K562 (cell line): ENCODE measurements at regions not wholly inside any gene's neighbourhood (a gene's known extent, or its start where the extent isn't known, plus 50 kb on each side); places are given as distances from the start of the nearest gene placed in this dataset.

Source experiments
- ATAC-seq: fragments of 200-7000 bp; cut with Tn5 transposase; 3 replicates; pipeline ENCODE4 v1.9.1; 2020; ENCODE audit warnings: moderate library complexity
- BruUV-seq: library from RNA; stranded (reverse); fragments of 400-500 nt; replicated peaks from 2 replicates; lab custom pipeline; 2021; lab: Mats Ljungman, UMichigan
- CTCF ChIA-PET: fragments of 300-600 bp; formaldehyde crosslinking; extraction: SDS; loops from one replicate; lab custom pipeline; 2021; ENCODE audit warnings: low intra/inter-chr PET ratio; lab: Yijun Ruan, JAX
- POLR2A ChIA-PET: fragments of 300-600, 350-650 bp; sonication (Branson Sonifier 250); formaldehyde crosslinking; extraction: SDS; loops from one replicate; lab custom pipeline; 2021; ENCODE audit warnings: antibody characterized with exemption, inconsistent platforms; lab: Yijun Ruan, JAX
- DNase-seq, 4 experiments: peaks; one replicate each; pipeline versions ENCODE4 v3.0.0 to v3.0.0-alpha.2; 2011 to 2018; ENCODE audit warnings: low spot score in 3 of 4, mixed read lengths in 3 of 4; ENCODE audit errors: extremely low read depth in 1 of 4
- FAIRE-seq: peaks from 2 replicates; lab custom pipeline; 2011; peaks lifted over from hg19 to GRCh38; lab: Jason Lieb, UNC
- H2AFZ ChIP-seq: 2 replicates; pipeline ENCODE4 v1.6.0; 2011; ENCODE audit warnings: low read depth, low read length, control low read depth, inconsistent platforms
- H3K27ac ChIP-seq: fragments of 200-600 bp; 3 replicates; pipeline ENCODE4 v1.8.0; 2011; ENCODE audit warnings: low read depth, mild to moderate bottlenecking, control low read depth, inconsistent platforms, low read length, moderate library complexity, mixed read lengths; ENCODE audit errors: extremely low read depth
- H3K27me3 ChIP-seq, 2 experiments: fragments of 300-600 bp in 1 of 2; 2 replicates in 1 of 2; 3 replicates in 1 of 2; pipeline versions ENCODE4 v1.6.0 to v1.8.0; 2011; ENCODE audit warnings: inconsistent platforms in 2 of 2, low read length in 2 of 2, mild to moderate bottlenecking in 1 of 2, mixed read lengths in 1 of 2, moderate library complexity in 1 of 2; ENCODE audit not compliant: control insufficient read depth in 2 of 2, insufficient read depth in 2 of 2
- H3K36me3 ChIP-seq: fragments of 300-600 bp; 3 replicates; pipeline ENCODE4 v1.8.0; 2011; ENCODE audit warnings: mild to moderate bottlenecking, low read length, inconsistent platforms; ENCODE audit not compliant: control insufficient read depth, insufficient read depth
- H3K4me1 ChIP-seq, 2 experiments: fragments of 200-600 bp in 1 of 2; replicated peaks in 1 of 2; 2 replicates in 1 of 2; 3 replicates in 1 of 2; pipeline versions ENCODE4 v1.5.1 to v1.8.0; 2011; ENCODE audit warnings: inconsistent platforms in 2 of 2, low read length in 2 of 2, mild to moderate bottlenecking in 1 of 2, mixed read lengths in 1 of 2, moderate library complexity in 1 of 2; ENCODE audit not compliant: control insufficient read depth in 2 of 2, insufficient read depth in 2 of 2
- H3K4me2 ChIP-seq: 2 replicates; pipeline ENCODE4 v1.6.1; 2011; ENCODE audit warnings: low read length, control low read depth, inconsistent platforms, mixed read lengths; ENCODE audit not compliant: insufficient read depth
- H3K4me3 ChIP-seq: fragments of 200-600 bp; sonication (generic), shearing (Covaris generic); 2 replicates; pipeline ENCODE4 v1.5.1; 2016; ENCODE audit warnings: control low read depth, inconsistent platforms
- H3K79me2 ChIP-seq: fragments of 200-600 bp; 3 replicates; pipeline ENCODE4 v1.8.0; 2011; ENCODE audit warnings: low read length, inconsistent platforms; ENCODE audit not compliant: control insufficient read depth, insufficient read depth
- H3K9ac ChIP-seq, 2 experiments: 2 replicates each; pipeline versions ENCODE4 v1.6.0 to v1.6.1; 2011; ENCODE audit warnings: low read depth in 2 of 2, low read length in 2 of 2, control low read depth in 1 of 2, inconsistent platforms in 1 of 2, mild to moderate bottlenecking in 1 of 2, mixed read lengths in 1 of 2; ENCODE audit not compliant: insufficient read depth in 1 of 2
- H3K9me1 ChIP-seq: one replicate; pipeline ENCODE4 v1.6.0; 2011; ENCODE audit warnings: inconsistent platforms, mild to moderate bottlenecking, low read length, moderate library complexity; ENCODE audit not compliant: control insufficient read depth, insufficient read depth
- H3K9me3 ChIP-seq: replicated peaks from 2 replicates; pipeline ENCODE4 v1.5.1; 2011; ENCODE audit warnings: low read depth, low read length, inconsistent platforms; ENCODE audit not compliant: control insufficient read depth, insufficient read depth
- H4K20me1 ChIP-seq: replicated peaks from 2 replicates; pipeline ENCODE4 v1.6.1; 2011; ENCODE audit warnings: low read length, inconsistent platforms, mixed read lengths; ENCODE audit not compliant: control insufficient read depth, insufficient read depth
- SPI1 ChIP-seq: IDR thresholded peaks from 2 replicates; pipeline ENCODE4 v1.6.1; 2011; ENCODE audit warnings: low read depth, low read length, control low read depth, borderline replicate concordance
- TCF15 ChIP-seq: fragments of 250-450 bp; sonication (Bioruptor Pico); IDR thresholded peaks from 2 replicates; pipeline ENCODE4 v1.8.0; 2022; ENCODE audit warnings: moderate library complexity, mild to moderate bottlenecking, inconsistent platforms
- TFAM ChIP-seq: fragments of 250-450 bp; sonication (Bioruptor Pico); conservative IDR thresholded peaks from 2 replicates; pipeline ENCODE4 v1.5.0; 2021; ENCODE audit warnings: mild to moderate bottlenecking, moderate library complexity
- ZMIZ1 ChIP-seq, 2 experiments: fragments of 150-350 bp in 1 of 2; IDR thresholded peaks; 2 replicates each; pipeline ENCODE4 v1.6.1; 2012 to 2016; ENCODE audit warnings: low read depth in 2 of 2, low read length in 2 of 2, mild to moderate bottlenecking in 1 of 2, moderate library complexity in 1 of 2
- ZNF239 ChIP-seq: fragments of 250-450 bp; sonication (Bioruptor Pico); IDR thresholded peaks from 2 replicates; pipeline ENCODE4 v1.4.0; 2020; ENCODE audit warnings: mild to moderate bottlenecking
- WGBS: fragments of 100-300 bp; shearing (Covaris generic); methylation state at CpG from one replicate; pipeline ENCODE4 v1.1.6; 2016; ENCODE audit warnings: low coverage, mixed read lengths; ENCODE audit not compliant: insufficient coverage; ENCODE audit errors: missing lambda C conversion rate; 5-methylcytosine and 5-hydroxymethylcytosine counted together
- in situ Hi-C: fragments of 300-500 bp; cut with MboI; formaldehyde crosslinking; loops from 4 replicates; pipeline ENCODE4 v1.15.0; 2018; ENCODE audit warnings: inconsistent platforms, mixed read lengths
- intact Hi-C: fragments of 100-400 bp; cut with micrococcal nuclease; formaldehyde crosslinking; loops from 2 replicates; pipeline ENCODE4 v1.14.2; 2022

GRCh38 chr13:47025791-47026447 is 129.1 kb upstream of the HTR2A start:
- Histone ChIP-seq H3K27me3 (no peaks in the 10 kb centered on the region), H3K36me3 (no peaks in the 10 kb centered on the region), H3K4me3 (no peak overlapping the region), H3K27ac (no peak overlapping the region), H3K4me2 (no peak overlapping the region), H4K20me1 (no peaks in the 10 kb centered on the region), H3K79me2 (no peaks in the 10 kb centered on the region), H3K9me1 (no peaks in the 10 kb centered on the region), H3K4me1 (no peaks in the 10 kb centered on the region), H3K9me3 (no peaks in the 10 kb centered on the region), H2AFZ (no peak overlapping the region), H3K9ac (no peak overlapping the region)
- ATAC-seq (no peak), DNase-seq (no peak), FAIRE-seq (no peak)
- in situ Hi-C loops (no loop called here), intact Hi-C loops (no loop called here)
- WGBS = 0% methylated on average over 5 of the region's 5 CpGs
- CTCF ChIA-PET = no interaction called here
- BruUV-seq = no TSS peak
- POLR2A ChIA-PET = no interaction called here
- TF ChIP-seq TCF15 (CRISPR knock-in tag) (no peak), SPI1 (peak; percentile 18; the same call in 1 of the 2 replicates), ZMIZ1 (IDR thresholded peaks at IDR 0.05; ENCODE audit: low read depth in 2 of 2, low read length in 2 of 2) (no peak), TFAM (CRISPR knock-in tag) (no peak), ZNF239 (CRISPR knock-in tag) (no peak)
